DOHH2 (cell line): ENCODE measurements at regions not wholly inside any gene's neighbourhood (a gene's known extent, or its start where the extent isn't known, plus 50 kb on each side); places are given as distances from the start of the nearest gene placed in this dataset.

Source experiments
- EZH2phosphoT487 ChIP-seq: fragments of 200-600 bp; sonication (generic); IDR thresholded peaks from 2 replicates; pipeline ENCODE4 v1.6.1; 2017; ENCODE audit warnings: borderline replicate concordance, mild to moderate bottlenecking, antibody characterized with exemption, low read length, moderate library complexity, mixed read lengths
- TF ChIP-seq, protein P1 (sequence below): fragments of 200-600 bp; sonication (generic); IDR thresholded peaks from one replicate; pipeline ENCODE4 v1.5.1; 2014; ENCODE audit warnings: antibody characterized with exemption, mild to moderate bottlenecking, low read depth, low read length; ENCODE audit not compliant: poor library complexity, severe bottlenecking

DNA sequence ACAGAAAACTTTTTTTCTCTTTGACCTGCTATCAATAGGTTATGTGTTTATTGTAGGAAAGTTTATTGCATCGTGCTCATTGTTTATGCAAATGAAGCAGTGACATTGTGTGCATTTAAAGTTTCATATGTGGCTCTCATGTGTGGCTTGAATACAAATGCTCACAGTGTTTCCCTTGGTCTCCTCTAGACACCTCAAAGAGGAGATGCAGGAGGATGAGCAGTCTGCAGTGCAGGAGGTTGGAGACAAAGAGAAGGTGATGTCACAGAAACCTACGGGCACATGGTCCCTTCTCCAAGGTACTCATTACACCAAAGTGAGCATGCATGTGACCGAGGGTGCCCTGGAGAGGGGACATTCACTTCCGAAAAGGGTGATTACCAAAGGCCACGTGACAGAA lies 430.2 kb downstream of the INHBA start:
- TF ChIP-seq, protein P1, sequence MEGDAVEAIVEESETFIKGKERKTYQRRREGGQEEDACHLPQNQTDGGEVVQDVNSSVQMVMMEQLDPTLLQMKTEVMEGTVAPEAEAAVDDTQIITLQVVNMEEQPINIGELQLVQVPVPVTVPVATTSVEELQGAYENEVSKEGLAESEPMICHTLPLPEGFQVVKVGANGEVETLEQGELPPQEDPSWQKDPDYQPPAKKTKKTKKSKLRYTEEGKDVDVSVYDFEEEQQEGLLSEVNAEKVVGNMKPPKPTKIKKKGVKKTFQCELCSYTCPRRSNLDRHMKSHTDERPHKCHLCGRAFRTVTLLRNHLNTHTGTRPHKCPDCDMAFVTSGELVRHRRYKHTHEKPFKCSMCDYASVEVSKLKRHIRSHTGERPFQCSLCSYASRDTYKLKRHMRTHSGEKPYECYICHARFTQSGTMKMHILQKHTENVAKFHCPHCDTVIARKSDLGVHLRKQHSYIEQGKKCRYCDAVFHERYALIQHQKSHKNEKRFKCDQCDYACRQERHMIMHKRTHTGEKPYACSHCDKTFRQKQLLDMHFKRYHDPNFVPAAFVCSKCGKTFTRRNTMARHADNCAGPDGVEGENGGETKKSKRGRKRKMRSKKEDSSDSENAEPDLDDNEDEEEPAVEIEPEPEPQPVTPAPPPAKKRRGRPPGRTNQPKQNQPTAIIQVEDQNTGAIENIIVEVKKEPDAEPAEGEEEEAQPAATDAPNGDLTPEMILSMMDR = no peak
- no peak for TF ChIP-seq EZH2phosphoT487
